ENCODE measurements at regions not wholly inside any gene's neighbourhood (a gene's known extent, or its start where the extent isn't known, plus 50 kb on each side); places are given as distances from the start of the nearest gene placed in this dataset.

DNA sequence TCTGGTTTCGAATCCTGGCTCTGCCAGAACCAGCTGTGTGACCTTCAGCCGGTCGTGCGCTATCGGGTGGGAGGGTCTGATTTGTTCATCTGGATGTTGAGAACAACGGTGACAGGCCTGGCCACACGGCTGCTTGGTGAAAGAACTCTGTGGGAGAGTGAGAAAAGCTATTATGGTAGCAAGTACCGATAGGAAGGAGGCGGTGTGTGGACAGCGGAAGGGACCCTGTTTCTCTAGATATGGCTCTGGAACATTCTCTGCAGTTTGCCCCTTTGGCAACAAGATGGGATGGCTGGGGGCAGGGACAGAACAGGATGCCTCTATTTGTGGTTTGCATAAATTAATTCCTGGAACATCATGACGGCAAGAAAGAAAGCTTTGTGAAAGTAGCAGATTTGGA is 347.3 kb downstream of the AACS start:
- Histone ChIP-seq H3K27ac (no peak overlapping the region), H3K36me3 (no peaks in the 10 kb centered on the region), H3K4me3 (no peak overlapping the region), H3K27me3 (no peaks in the 10 kb centered on the region), H3K4me1 (no peaks in the 10 kb centered on the region), H3K9me3 (no peaks in the 10 kb centered on the region)
- no peak for TF ChIP-seq CTCF (IDR thresholded peaks at IDR 0.05)
- intact Hi-C loops (cut with DNase I), result no loop called here
- DNase-seq (no peak), ATAC-seq (no peak)

DNA sequence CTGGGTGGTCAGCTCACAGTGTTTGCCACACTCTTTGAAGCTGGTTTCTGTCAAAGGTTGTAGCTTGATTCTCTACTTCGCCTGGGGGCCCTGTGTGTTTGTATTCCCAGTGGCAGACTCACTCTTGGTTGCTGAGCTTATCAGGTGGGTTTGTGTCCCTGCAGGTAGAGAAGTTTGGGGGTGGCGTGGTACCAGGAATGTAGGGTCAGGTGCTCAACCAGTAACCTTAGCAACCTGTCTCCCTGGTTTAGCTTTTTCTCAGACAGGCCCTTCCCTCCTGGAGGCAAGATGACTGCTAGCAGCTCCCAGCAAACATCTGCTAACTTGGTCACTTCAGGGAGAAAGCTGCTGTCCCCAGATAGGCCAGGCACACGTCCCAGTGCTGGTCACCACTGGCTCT is 352.2 kb downstream of the AACS start:
- no peak for DNase-seq
- intact Hi-C loops (cut with DNase I), result no loop called here
- Histone ChIP-seq H3K4me1 (no peaks in the 10 kb centered on the region), H3K27me3 (no peaks in the 10 kb centered on the region), H3K9me3 (no peaks in the 10 kb centered on the region), H3K36me3 (no peaks in the 10 kb centered on the region), H3K27ac (no peak overlapping the region), H3K4me3 (no peak overlapping the region)
- no peak for TF ChIP-seq CTCF (IDR thresholded peaks at IDR 0.05)
- ATAC-seq, result no peak

DNA sequence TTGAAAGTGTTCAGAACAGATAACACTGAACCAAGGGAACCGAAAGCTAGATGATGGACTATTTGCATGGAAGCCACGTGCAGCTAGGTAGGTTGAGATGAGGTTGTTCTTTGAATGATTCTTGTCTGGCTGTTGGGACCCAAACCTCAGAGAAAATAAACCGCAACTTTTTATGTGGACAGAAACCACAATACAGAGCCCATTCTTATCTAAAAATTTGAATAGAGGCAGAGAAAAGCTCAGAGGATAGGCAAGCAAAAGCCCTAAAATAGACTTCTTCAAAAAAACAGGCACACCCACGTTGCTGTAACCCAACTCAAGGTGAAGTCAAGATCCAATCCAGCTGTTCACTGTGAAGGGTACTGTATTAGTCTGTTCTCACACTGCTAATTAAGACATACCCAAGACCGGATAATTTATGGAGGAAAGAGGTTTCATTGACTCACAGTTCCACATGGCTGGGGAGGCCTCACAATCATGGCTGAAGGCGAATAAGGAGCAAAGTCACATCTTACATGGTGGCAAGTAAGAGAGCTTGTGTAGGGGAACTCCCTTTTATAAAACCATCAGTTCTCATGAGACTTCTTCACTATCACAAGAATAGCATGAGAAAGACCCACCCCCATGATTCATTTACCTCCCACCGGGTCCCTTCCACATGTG is 353.8 kb downstream of the AACS start:
- intact Hi-C loops (cut with DNase I), result no loop called here
- no peak for DNase-seq
- TF ChIP-seq CTCF (IDR thresholded peaks at IDR 0.05), result no peak
- no peak overlapping the region for H3K4me3 ChIP-seq
- H3K4me1 ChIP-seq, result no peaks in the 10 kb centered on the region
- H3K27me3 ChIP-seq, result no peaks in the 10 kb centered on the region
- H3K36me3 ChIP-seq, result no peaks in the 10 kb centered on the region
- no peak for ATAC-seq
- H3K27ac ChIP-seq, result no peak overlapping the region
- no peaks in the 10 kb centered on the region for H3K9me3 ChIP-seq

- Histone ChIP-seq H3K27ac (no peak overlapping the region), H3K27me3 (no peaks in the 10 kb centered on the region), H3K9me3 (no peaks in the 10 kb centered on the region), H3K36me3 (no peaks in the 10 kb centered on the region), H3K4me3 (no peak overlapping the region), H3K4me1 (no peaks in the 10 kb centered on the region)
- intact Hi-C loops (cut with DNase I), result no loop called here
- DNase-seq (no peak), ATAC-seq (no peak)
- TF ChIP-seq CTCF (IDR thresholded peaks at IDR 0.05), result no peak
Observed at GRCh38 chr12:125424909-125425308, 359.7 kb downstream of the AACS start.

- H3K36me3 ChIP-seq, result no peaks in the 10 kb centered on the region
- intact Hi-C loops (cut with DNase I), result no loop called here
Observed at GRCh38 chr12:125431516-125431915, 366.3 kb downstream of the AACS start.

More at GRCh38 chr12:125431516-125431915, 366.3 kb downstream of the AACS start:
- TF ChIP-seq CTCF (IDR thresholded peaks at IDR 0.05), result no peak
- Histone ChIP-seq H3K9me3 (no peaks in the 10 kb centered on the region), H3K4me3 (no peak overlapping the region), H3K27ac (no peak overlapping the region), H3K4me1 (no peaks in the 10 kb centered on the region), H3K27me3 (no peaks in the 10 kb centered on the region)
- DNase-seq (no peak), ATAC-seq (no peak)

Measured in upper lobe of right lung (tissue), 1 donor.